ENCODE measurements at regions not wholly inside any gene's neighbourhood (a gene's known extent, or its start where the extent isn't known, plus 50 kb on each side); places are given as distances from the start of the nearest gene placed in this dataset.

GRCh38 chr15:96610757-96611156 lies 280.3 kb downstream of the NR2F2 start:
- Mint-ChIP-seq H3K4me3 (ENCODE audit: unreplicated experiment) (no peak overlapping the region), H3K4me1 (ENCODE audit: low read depth, unreplicated experiment) (no peaks in the 10 kb centered on the region), H3K36me3 (ENCODE audit: unreplicated experiment) (no peaks in the 10 kb centered on the region), H3K9me3 (ENCODE audit: unreplicated experiment) (no peaks in the 10 kb centered on the region), H3K27ac (ENCODE audit: unreplicated experiment) (no peak overlapping the region), H3K27me3 (ENCODE audit: unreplicated experiment) (peaks cover 1% of the 10 kb centered on the region)
- no peak for TF ChIP-seq CTCF (IDR thresholded peaks at IDR 0.05; ENCODE audit: partially characterized antibody, unreplicated experiment)
- no peak for DNase-seq

GRCh38 chr15:96612917-96613316 lies 282.4 kb downstream of the NR2F2 start:
- H3K4me3 Mint-ChIP-seq (ENCODE audit: unreplicated experiment), result no peak overlapping the region
- no peaks in the 10 kb centered on the region for H3K4me1 Mint-ChIP-seq (ENCODE audit: low read depth, unreplicated experiment)
- no peak for TF ChIP-seq CTCF (IDR thresholded peaks at IDR 0.05; ENCODE audit: partially characterized antibody, unreplicated experiment)
- no peak overlapping the region for H3K27ac Mint-ChIP-seq (ENCODE audit: unreplicated experiment)
- no peaks in the 10 kb centered on the region for H3K36me3 Mint-ChIP-seq (ENCODE audit: unreplicated experiment)
- no peak for DNase-seq
- peaks cover 1% of the 10 kb centered on the region for H3K27me3 Mint-ChIP-seq (ENCODE audit: unreplicated experiment)
- H3K9me3 Mint-ChIP-seq (ENCODE audit: unreplicated experiment), result no peaks in the 10 kb centered on the region

GRCh38 chr15:96619174-96619573 lies 288.7 kb downstream of the NR2F2 start:
- no peak overlapping the region for H3K4me3 Mint-ChIP-seq (ENCODE audit: unreplicated experiment)
- no peak for TF ChIP-seq CTCF (IDR thresholded peaks at IDR 0.05; ENCODE audit: partially characterized antibody, unreplicated experiment)
- peaks cover 1% of the 10 kb centered on the region for H3K4me1 Mint-ChIP-seq (ENCODE audit: low read depth, unreplicated experiment)
- H3K36me3 Mint-ChIP-seq (ENCODE audit: unreplicated experiment), result no peaks in the 10 kb centered on the region
- H3K27me3 Mint-ChIP-seq (ENCODE audit: unreplicated experiment), result no peaks in the 10 kb centered on the region
- H3K27ac Mint-ChIP-seq (ENCODE audit: unreplicated experiment), result no peak overlapping the region
- no peak for DNase-seq
- no peaks in the 10 kb centered on the region for H3K9me3 Mint-ChIP-seq (ENCODE audit: unreplicated experiment)

- Mint-ChIP-seq H3K4me3 (ENCODE audit: unreplicated experiment) (no peak overlapping the region), H3K27ac (ENCODE audit: unreplicated experiment) (no peak overlapping the region), H3K36me3 (ENCODE audit: unreplicated experiment) (no peaks in the 10 kb centered on the region), H3K4me1 (ENCODE audit: low read depth, unreplicated experiment) (peaks cover 4% of the 10 kb centered on the region), H3K27me3 (ENCODE audit: unreplicated experiment) (no peaks in the 10 kb centered on the region), H3K9me3 (ENCODE audit: unreplicated experiment) (no peaks in the 10 kb centered on the region)
- no peak for TF ChIP-seq CTCF (IDR thresholded peaks at IDR 0.05; ENCODE audit: partially characterized antibody, unreplicated experiment)
- DNase-seq, result no peak
Measured at GRCh38 chr15:96622714-96623113, 292.2 kb downstream of the NR2F2 start.

- Mint-ChIP-seq H3K27me3 (ENCODE audit: unreplicated experiment) (no peaks in the 10 kb centered on the region), H3K4me3 (ENCODE audit: unreplicated experiment) (no peak overlapping the region), H3K9me3 (ENCODE audit: unreplicated experiment) (no peaks in the 10 kb centered on the region), H3K4me1 (ENCODE audit: low read depth, unreplicated experiment) (peaks cover 3% of the 10 kb centered on the region), H3K27ac (ENCODE audit: unreplicated experiment) (no peak overlapping the region), H3K36me3 (ENCODE audit: unreplicated experiment) (no peaks in the 10 kb centered on the region)
- TF ChIP-seq CTCF (IDR thresholded peaks at IDR 0.05; ENCODE audit: partially characterized antibody, unreplicated experiment), result no peak
- no peak for DNase-seq
Measured at GRCh38 chr15:96625256-96625655, 294.8 kb downstream of the NR2F2 start.

Measured in glutamatergic neuron (in vitro differentiated cells).